HG03280 (cell line): ENCODE measurements at regions not wholly inside any gene's neighbourhood (a gene's known extent, or its start where the extent isn't known, plus 50 kb on each side); places are given as distances from the start of the nearest gene placed in this dataset.
"Not testable (repeated sequence)": the region's sequence is repeated elsewhere in the genome, so short reads cannot be mapped to it uniquely, and the experiment has no call there.

Source experiments
- ATAC-seq: cut with Tn5 transposase; IDR thresholded peaks from one replicate; pipeline ENCODE4 v1.9.1; 2021; ENCODE audit warnings: mild to moderate bottlenecking, moderate library complexity; ENCODE audit not compliant: unreplicated experiment

DNA sequence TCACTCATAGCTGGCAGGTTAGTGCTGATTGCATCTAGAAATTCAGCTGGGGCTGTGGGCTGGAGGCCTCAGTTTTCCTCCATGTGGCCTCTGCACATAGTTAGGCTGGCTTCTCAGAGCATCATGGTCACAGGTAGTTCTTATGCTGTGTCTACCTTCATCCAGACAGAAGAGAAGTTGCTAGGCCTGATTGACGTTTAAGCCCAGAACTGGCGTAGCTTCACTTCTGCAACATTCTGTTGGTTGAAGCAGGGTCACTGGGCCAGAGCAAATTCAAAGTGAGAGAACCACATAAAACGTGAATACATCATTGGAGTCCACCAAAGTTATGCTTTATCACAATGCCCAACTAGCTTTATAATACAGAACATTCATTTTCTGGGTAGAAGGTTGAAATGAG lies 116.0 kb downstream of the SPP2 start:
- ATAC-seq, result no peak

DNA sequence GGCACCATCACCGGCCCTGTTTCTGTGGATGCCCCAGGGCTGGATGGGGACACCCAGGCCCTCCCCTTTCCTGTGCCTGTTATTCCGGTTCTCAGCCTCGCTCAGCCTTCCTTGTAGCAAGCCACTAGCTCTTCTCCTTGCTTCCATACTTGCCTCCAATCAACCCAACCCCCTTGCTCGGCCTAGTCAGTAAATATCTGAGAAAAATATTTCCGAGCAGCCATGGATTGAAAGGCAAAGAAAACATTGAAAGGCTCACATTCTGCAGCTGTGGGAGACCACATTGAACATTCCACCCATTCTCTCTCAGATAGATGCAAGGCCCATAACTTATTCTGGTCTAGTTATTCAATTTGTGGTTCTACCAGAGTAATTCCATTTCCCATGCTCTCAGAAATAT lies 114.9 kb downstream of the SPP2 start:
- ATAC-seq, result no peak

DNA sequence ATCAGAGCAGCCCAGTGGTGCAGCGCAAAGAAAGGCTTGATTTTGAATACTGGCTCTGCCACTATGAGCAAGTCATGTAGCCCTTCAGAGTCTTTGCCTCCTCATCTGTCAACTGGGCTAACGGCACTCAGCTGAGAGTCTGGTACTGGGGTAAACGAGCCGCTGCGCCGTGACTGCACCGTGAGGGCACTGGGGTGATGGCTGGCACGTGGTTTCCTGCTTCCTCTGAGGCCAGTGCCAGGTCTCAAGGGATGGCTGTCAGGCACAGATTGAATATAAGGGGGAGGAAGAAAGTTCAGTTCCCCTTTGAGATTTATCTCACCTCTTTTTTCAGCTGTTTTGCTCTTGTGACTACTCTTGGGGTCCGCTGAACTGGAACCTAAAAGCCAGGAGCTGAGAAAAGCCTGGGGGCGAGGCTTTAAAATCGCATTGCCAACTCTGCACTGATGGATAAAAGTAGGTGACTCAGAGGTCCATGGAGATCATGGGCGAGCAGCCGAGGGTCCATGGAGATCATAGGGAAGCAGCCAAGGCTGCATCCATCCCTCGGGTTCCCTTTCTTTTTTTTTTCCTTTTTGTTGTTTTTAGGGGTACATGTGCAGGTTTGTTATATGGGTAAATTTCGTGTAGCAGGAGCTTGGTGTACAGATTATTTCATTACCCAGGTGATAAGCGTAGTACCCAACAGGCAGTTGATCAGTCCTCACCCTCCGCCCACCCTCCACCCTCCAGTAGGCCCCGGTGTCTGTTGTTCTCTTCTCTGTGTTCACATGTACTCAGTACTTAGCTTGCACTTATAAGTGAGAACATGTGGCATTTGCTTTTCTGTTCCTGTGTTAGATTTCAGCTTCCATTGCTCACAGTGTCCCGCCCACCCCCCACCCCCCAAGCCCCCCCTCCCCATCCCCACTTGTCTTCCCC lies 114.3 kb downstream of the SPP2 start:
- no peak for ATAC-seq

DNA sequence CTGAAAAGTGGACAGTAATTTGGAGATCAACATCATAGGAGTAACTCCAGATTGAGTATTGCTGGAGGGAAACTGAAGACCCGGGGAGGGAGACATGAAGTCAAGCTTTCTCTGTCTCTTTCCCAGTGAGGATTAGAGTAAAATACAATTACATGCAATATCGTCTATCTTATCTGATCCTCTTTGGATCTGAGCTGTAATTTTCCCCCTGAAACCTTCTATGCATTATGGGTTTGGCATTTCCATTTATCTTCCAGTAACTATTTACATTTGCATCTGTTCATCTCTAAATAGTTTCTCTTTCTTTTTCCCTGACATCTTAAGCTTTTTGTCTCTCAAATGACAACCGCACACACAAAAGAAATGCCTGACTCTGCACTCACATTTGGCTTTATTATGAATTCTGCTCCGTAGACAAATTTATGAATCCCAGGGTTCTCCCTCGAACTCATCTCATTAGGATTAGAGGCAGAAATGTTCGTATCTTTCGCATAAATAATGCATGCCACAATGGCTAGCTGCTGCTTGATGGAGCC lies 113.1 kb downstream of the SPP2 start:
- no peak for ATAC-seq

DNA sequence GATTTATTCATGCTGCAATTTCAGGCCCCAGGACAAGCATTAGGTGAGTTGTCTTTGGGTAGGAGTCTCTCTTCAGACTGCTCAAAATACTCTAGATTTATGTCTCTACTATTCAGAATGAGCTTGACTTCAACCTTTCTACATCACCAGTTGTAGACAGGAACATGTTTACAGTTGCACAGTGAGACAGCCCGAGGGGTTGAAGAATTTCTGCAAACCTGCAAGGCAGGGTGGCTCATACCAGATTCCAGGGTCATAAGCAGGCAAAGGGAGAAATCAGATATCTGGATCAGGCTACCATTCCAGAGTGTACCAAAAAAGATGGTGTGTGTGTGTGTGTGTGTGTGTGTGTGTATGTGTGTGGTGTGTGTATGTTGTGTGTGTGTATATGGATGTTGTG lies 112.4 kb downstream of the SPP2 start:
- ATAC-seq, result no peak

DNA sequence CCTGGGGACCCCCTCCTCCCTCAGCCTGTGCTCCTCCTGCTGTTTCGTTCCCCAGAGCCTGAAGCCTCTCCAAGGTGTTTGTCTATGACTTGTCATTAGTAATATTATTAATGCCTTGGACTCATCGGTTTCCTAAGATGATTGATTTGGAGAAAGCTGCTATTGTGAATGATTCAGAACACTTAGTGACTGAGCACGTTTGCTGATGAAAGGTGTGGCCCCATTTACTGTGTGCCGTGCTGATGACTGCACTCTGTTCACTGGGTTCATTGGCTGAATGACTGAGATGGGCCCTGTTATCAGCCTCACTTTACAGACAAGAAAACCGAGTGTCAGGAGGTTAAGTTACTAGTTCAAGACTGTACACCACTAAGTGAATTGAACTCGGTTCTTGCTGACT lies 111.4 kb downstream of the SPP2 start:
- ATAC-seq, result no peak

DNA sequence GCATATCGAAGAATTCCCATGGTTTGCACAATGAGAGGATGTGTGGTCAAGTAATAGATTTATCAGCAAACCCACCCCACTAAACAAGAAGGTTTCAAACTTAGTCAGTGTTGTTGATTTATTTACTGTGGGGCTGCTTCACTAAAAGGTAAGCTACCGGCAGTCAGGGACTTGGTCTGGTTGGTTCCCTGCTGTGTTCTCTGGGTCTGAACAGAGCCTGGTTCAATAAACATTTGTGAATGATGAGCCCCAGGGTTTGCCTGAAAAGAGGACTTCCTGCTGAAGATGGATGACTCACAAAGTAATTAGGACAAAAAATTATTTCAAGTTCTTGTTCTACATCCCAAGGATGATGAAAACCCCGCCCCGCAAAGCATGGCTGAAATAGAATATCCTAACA lies 108.3 kb downstream of the SPP2 start:
- ATAC-seq, result no peak

DNA sequence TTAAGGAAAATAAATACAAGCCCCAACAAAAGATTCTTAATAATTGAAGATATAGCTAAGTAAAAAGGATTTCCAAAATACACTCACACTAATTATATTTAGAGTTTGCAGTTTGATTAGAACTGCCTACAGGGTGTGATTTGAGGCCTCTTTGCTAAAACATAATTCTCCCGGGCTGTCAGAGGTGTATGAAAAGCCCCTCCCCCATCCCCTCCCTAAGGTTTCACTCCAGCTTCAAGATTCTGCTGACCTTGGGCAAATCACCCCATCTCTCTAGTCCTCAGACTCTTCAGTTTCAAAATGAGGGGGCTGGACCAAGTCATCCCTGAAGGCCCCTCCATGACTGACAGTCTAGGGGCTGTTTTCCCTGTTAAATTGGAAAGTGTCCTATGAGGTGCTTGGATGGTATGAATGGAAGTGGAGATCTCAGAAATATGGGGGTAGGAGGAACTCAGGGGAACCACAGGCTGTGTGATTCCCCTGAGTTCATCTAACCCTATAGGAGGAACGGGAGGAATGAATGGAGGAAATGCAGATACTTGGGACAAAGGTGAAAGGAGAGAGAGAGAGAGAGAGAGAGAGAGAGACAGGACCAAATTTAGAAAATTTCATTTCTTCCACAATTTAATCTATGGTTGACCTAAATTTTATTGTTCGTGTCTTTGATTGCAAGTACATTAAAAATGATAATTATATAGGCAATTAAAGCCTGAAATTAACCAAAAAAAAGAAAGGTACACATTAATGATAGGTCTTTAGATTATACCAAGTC lies 107.5 kb downstream of the SPP2 start:
- ATAC-seq, result no peak

DNA sequence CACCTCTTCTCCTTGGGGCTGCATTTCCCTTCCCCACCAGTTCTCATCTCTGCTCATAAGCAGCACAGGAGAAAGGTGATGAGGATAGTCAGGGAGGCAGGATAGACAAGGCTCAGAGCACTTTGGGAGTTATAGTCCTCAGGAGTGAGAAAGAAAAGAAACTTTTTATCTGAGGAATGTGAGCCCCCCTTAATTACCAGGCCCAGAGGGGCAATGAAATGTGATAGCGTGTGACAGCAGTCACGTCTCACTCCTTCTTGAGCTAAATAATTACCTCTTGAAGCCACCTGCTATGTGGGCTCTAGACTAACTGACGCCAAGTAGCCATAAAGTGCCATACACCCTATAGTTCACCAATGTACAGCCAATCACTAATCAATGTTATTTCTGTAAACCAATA lies 105.8 kb downstream of the SPP2 start:
- ATAC-seq, result no peak

DNA sequence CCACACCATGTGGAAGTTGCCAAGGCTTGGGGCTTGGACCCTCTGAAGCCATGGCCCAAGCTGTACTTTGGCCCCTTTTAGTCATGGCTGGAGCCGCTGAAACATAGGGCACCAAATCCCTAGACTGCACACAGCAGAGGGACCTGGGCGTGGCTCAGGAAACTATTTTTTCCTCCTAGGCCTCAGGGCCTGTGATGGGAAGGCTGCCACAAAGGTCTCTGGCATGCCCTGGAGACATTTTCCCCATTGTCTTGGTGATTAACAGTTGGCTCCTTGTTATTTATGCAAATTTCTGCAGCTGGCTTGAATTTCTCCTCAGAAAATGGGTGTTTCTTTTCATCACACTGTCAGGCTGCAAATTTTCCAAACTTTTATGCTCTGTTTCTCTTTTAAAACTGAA lies 102.3 kb downstream of the SPP2 start:
- ATAC-seq, result not testable (repeated sequence)

DNA sequence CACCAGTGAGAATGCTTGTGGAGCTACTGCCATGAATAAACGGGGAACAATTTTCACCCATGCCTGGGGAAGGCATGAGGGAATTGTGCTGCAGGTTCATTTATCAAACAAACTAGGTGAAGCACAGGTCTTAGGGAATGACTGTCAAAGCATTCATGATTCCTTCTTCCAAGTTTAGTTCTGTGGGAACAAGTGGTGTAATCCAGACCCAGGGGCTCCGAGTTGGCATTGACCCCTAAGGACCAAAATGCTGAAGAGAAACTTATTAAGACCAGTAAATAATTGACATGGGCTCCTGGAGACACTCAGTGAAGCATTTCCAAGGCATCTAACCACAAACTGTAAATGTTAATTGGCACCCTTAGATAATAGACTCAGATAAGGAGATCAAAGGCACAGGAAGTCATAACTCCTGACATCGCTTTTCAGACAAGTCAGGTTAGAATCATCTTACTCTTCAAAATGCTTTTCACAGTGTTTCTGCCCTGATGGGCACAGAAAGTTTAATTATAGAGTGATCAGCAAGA lies 96.9 kb downstream of the SPP2 start:
- ATAC-seq, result no peak

DNA sequence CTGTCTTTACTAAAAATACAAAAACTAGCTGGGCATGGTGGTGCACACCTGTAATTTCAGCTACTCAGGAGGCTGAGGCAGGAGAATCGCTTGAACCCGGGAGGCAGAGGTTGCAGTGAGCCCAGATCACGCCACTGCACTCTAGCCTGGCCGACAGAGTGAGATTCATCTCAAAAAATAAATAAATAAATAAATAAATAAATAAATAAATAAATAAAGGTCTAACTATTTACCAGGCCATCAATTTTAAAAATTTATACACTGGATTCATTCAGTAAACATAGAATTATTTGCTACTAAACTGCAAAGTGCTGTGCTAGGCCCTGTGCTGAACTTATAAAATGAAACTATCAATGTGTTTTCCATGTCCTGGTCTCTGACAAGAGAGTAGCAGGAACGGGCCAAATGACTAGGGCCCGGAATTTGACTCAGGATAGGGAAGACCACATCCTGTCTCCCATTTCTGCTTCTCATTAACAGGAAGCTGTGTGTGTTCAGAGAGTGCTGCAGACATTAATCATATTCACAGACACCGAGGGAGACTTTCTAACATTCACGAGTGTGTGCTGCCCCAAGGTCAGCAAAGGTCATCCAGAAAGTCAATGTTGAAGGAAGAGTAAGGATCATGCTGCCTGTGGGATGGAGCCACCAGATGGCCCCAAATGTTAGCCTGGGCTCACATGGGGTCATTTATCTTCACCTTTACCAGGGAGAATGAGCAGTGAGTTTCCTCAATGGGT lies 95.8 kb downstream of the SPP2 start:
- no peak for ATAC-seq

DNA sequence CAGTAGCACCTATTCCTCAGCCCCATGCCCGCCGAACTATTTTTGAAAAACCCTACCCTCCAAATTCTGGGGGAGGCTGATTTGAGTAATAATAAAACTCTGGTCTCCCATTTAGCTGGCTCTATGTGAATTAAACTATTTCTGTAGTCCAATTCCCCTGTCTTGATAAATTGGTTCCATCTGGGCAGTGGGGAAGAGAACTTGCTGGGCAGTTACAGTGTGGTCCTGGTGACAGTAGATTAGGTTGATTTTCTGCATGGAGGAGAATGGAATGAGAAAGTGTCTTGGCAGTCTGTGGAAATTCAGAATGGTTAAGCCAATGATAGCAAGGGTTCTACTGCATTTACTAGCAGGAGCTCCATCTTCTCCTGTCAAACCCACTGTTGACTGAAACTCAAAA lies 95.0 kb downstream of the SPP2 start:
- no peak for ATAC-seq

DNA sequence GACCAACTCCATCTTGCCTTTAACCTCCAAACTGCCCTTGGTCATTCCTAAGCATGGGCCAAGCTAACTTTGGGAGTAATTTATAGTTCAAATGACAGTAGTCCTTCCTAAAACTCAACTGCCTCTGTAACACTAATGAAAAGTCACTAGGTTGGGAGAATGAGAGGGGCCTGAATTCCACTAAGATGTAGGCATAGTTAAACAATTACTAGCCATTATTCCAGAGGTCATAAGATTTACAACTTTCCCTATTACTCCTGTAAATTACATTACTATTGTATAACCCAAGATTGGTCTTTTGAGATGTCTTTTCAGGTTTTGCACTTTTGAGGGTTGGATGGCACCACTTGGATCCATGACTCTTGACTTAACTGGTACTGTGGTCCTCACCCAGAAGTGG lies 94.6 kb downstream of the SPP2 start:
- ATAC-seq, result no peak

DNA sequence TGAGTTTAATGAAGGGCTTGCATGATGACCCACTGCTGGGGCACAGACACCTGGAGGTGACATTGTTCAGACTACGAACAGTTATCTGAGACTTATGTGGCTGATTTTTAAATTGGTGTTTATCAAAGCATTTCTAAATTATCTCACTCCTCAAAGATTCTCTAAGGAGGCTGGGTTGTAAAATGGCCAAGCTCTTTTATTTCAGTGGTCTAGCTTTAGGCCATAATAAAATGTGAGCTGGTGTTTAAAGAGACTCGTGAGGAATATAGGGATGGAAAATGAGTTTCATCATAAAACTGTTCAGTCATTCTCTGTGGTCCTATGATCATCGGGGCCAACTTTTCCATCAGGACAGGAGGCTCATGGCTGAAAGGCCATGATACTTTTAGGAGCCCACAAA lies 93.4 kb downstream of the SPP2 start:
- no peak for ATAC-seq

DNA sequence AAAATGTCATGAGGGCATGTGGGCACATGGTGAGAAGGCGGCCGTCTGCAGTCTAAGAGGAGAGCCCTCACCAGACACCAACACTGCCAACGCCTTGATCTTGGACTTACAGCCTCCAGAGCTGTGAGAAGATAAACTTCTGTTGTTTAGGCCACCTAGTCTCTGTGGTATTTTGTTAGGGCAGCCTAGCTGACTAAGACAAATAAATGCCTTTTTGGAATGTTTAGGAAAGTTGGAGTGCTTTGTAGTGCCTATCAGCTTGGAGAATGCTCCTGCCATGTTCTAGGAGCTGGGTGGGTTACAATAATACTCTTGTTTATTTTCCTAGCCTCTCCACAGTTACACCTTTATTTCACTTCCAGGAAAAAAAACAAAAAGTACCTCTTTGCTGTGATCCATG lies 92.0 kb downstream of the SPP2 start:
- ATAC-seq, result no peak

DNA sequence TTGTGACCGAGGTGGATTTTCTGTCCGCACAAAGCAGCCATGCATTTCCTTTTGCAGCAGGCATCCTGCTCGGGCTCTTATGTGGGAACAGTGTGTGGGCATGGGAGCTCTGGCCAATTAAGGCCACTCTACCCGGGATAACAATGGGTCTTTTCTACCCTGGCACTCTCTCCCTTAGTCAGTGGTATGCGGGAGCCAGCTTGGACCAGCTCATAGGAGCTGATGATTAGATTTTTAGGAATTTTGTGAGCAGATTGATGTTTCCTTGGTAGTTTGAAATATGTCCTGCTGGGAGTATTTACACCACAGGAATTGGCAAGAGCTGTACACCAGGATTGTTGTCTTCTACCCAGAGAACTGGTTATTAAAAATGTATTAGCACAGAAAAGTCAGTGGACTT lies 89.3 kb downstream of the SPP2 start:
- ATAC-seq, result no peak

DNA sequence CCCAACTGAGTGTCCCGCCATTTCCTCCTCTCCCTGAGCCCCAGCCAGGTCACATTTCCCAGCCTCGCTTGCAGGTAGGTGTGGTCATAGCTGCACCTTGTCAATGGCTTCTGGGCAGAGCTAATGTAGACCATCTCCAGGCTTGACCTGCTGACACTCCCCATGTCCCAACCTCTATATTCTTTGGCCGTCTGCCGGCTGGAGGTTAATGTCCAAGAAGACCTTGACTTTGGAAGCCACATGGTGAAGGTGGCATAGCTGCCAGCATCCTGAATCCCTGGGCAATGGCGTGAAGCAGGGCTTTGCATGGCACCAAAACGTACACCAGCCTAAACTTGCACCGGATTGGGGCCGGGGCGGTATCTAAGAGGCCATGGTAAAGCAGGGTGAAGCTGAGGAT lies 88.3 kb downstream of the SPP2 start:
- no peak for ATAC-seq

DNA sequence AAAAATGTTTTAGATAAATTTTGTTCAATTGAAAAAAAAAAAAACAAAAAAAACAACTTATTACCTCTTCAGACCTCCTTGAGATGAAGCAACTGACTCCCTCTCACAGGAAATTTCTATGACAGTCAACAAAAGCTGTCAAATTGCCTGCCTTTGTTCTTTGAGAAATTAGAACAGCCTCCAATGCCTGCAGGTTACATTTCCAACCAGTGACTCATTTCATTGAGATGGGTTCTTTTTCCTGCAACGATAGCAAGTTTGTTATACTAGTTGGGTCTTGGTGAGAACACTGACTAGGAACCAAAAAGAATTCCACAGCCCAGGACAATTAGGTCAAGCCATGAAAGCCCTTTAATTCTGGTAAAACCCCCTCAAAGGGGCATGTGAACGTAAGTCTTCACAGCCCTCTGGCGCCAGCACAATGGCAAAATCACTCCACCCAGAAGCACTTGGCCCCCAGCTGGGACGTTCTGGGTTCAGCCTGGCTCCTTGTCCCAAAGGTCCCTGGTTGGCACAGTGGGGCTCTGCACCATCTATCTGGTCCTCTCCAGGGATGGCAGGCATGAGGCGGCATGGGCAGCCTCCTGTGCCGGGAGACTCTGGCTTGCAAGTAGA lies 87.0 kb downstream of the SPP2 start:
- ATAC-seq, result no peak

DNA sequence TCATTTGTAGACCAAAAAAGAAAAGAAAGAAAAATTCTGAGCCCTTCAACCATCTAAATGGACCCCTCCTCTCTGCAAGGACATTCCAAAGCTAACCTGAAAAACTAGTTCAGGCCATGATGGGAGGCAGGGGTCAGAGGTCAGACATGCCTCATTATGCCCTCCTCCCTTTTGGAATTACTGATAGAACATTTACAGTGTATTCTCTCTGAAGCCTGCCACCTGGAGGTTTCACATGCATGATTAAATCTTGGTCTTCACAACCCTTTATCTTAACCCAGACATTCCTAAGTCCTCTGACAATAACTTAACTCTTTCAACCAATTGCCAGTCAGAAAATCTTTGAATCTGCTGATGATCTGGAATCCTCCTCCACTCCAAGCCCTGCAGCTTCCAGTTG lies 86.0 kb downstream of the SPP2 start:
- no peak for ATAC-seq
